Adrenal gland (tissue), 9 donors: ENCODE measurements at regions not wholly inside any gene's neighbourhood (a gene's known extent, or its start where the extent isn't known, plus 50 kb on each side); places are given as distances from the start of the nearest gene placed in this dataset.

Source experiments
- DNase-seq, 7 donors: peaks; one replicate each; pipeline ENCODE4 v3.0.0-alpha.2; 2019 to 2020
- H3K27ac ChIP-seq, 5 donors: fragments of 200-600 bp; sonication (generic) in 4 of 5; 1 replicate in 3 of 5; 2 replicates in 2 of 5; pipeline versions ENCODE4 v1.5.1 to v1.8.0; 2016 to 2020; ENCODE audit warnings: mild to moderate bottlenecking in 1 of 5
- H3K27me3 ChIP-seq: fragments of 200-600 bp; 2 replicates; pipeline ENCODE4 v1.8.0; 2021
- H3K36me3 ChIP-seq, 2 donors: fragments of 200-600 bp; replicated peaks in 1 of 2; 1 replicate in 1 of 2; 2 replicates in 1 of 2; pipeline versions ENCODE4 v1.5.1 to v1.8.0; 2018 to 2022
- H3K4me1 ChIP-seq, 2 donors: fragments of 200-600 bp; replicated peaks in 1 of 2; 1 replicate in 1 of 2; 2 replicates in 1 of 2; pipeline versions ENCODE4 v1.5.1 to v1.8.0; 2018 to 2021
- H3K4me3 ChIP-seq, 4 donors: fragments of 200-600 bp; sonication (generic) in 3 of 4; one replicate each; pipeline ENCODE4 v1.5.1; 2016 to 2018
- H3K9me3 ChIP-seq, 3 donors: fragments of 200-600 bp; sonication (generic) in 1 of 3; replicated peaks in 1 of 3; 1 replicate in 2 of 3; 2 replicates in 1 of 3; pipeline versions ENCODE4 v1.5.1 to v1.8.0; 2016 to 2021
- POLR2A ChIP-seq, 2 donors: fragments of 450-650 bp; IDR thresholded peaks; one replicate each; pipeline ENCODE4 v1.6.1; 2017; ENCODE audit warnings: antibody characterized with exemption in 2 of 2, mild to moderate bottlenecking in 2 of 2, moderate library complexity in 1 of 2
- WGBS, 4 donors: extraction: QIAGEN DNeasy Blood & Tissue Kit in 2 of 4; methylation state at CpG; one replicate each; pipeline versions ENCODE4 v1.1.5 to v1.1.7; 2013 to 2017; 5-methylcytosine and 5-hydroxymethylcytosine counted together
- intact Hi-C, 2 donors: fragments of 100-400 bp; cut with DNase I; formaldehyde crosslinking; loops; one replicate each; pipeline versions ENCODE4 v1.14.1 to v1.15.0; 2022 to 2023
- TF ChIP-seq, protein P1 (sequence below), 6 experiments: fragments of 450-650 bp in 4 of 6; fragments of 200-600 bp in 2 of 6; sonication (generic) in 1 of 6; IDR thresholded peaks; 1 replicate in 5 of 6; 2 replicates in 1 of 6; pipeline versions ENCODE4 v1.5.1 to v1.8.0; 2016 to 2021; ENCODE audit warnings: antibody characterized with exemption in 6 of 6, mild to moderate bottlenecking in 2 of 6, moderate library complexity in 1 of 6
- donor health status: healthy with polysubstance abuse.
- donor health status: Bipolar disorder and iron deficiency.
- donor health status: DM: yes; HTN: yes; CAD: no.
- donor health status: DM: no; HTN: no; CAD: no.
- donor health status: DM: no; HTN: no; CAD: no.

GRCh38 chr1:234670967-234671626, 61.1 kb upstream of the IRF2BP2 start:
- no peaks in the 10 kb centered on the region for H3K9me3 ChIP-seq
- DNase-seq: no peak
- no peaks in the 10 kb centered on the region for H3K27me3 ChIP-seq
- no peak overlapping the region for H3K27ac ChIP-seq
- intact Hi-C loops: no loop called here
- 83 to 91% (median 86%) methylated on average over 10 of the region's 10 CpGs for WGBS, 4 donors
- TF ChIP-seq POLR2A (IDR thresholded peaks at IDR 0.05): no peak
- TF ChIP-seq, protein P1, sequence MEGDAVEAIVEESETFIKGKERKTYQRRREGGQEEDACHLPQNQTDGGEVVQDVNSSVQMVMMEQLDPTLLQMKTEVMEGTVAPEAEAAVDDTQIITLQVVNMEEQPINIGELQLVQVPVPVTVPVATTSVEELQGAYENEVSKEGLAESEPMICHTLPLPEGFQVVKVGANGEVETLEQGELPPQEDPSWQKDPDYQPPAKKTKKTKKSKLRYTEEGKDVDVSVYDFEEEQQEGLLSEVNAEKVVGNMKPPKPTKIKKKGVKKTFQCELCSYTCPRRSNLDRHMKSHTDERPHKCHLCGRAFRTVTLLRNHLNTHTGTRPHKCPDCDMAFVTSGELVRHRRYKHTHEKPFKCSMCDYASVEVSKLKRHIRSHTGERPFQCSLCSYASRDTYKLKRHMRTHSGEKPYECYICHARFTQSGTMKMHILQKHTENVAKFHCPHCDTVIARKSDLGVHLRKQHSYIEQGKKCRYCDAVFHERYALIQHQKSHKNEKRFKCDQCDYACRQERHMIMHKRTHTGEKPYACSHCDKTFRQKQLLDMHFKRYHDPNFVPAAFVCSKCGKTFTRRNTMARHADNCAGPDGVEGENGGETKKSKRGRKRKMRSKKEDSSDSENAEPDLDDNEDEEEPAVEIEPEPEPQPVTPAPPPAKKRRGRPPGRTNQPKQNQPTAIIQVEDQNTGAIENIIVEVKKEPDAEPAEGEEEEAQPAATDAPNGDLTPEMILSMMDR (IDR thresholded peaks at IDR 0.05): no peak
- H3K4me1 ChIP-seq: peaks cover 0 to 10% of the 10 kb centered on the region in 2 donors
- no peak overlapping the region for H3K4me3 ChIP-seq
- no peaks in the 10 kb centered on the region for H3K36me3 ChIP-seq

DNA sequence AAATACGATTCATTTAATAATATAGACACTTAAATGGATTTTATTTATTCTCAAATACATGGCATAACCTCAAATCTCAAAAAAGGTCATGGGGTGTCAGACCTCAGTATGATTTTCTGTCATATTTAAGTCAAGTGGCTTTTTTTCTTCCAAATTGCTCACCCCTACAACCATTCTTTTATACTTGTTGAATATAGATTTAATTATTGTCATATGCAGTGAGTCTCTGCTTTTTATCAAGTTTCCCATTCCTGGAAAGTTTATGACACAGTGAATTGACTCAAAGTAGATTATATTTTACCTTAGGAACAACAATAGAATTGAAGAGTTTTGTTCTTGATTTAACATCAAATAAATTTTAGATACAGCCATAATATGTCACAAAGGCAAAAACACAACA, 59.5 kb upstream of the IRF2BP2 start:
- intact Hi-C loops: no loop called here
- Histone ChIP-seq H3K27me3 (no peaks in the 10 kb centered on the region), H3K27ac (no peak overlapping the region), H3K9me3 (no peaks in the 10 kb centered on the region), H3K36me3 (no peaks in the 10 kb centered on the region), H3K4me1 (peaks cover 4 to 17% of the 10 kb centered on the region in 2 donors), H3K4me3 (no peak overlapping the region)
- no peak for DNase-seq
- TF ChIP-seq, protein P1 (IDR thresholded peaks at IDR 0.05): no peak
- TF ChIP-seq POLR2A (IDR thresholded peaks at IDR 0.05): no peak
- WGBS, 4 donors: 90 to 93% (median 92%) methylated on average over 1 of the region's 1 CpG

- H3K4me1 ChIP-seq: peaks cover 4 to 17% of the 10 kb centered on the region in 2 donors
- no peak for DNase-seq
- WGBS, 4 donors: 88 to 92% (median 91%) methylated on average over 5 of the region's 5 CpGs
- TF ChIP-seq, protein P1 (IDR thresholded peaks at IDR 0.05): no peak
- no peak for TF ChIP-seq POLR2A (IDR thresholded peaks at IDR 0.05)
- intact Hi-C loops: no loop called here
- H3K9me3 ChIP-seq: no peaks in the 10 kb centered on the region
- no peaks in the 10 kb centered on the region for H3K36me3 ChIP-seq
- no peak overlapping the region for H3K27ac ChIP-seq
- H3K27me3 ChIP-seq: no peaks in the 10 kb centered on the region
- H3K4me3 ChIP-seq: no peak overlapping the region
Observed at GRCh38 chr1:234668577-234668955, 58.6 kb upstream of the IRF2BP2 start.

DNA sequence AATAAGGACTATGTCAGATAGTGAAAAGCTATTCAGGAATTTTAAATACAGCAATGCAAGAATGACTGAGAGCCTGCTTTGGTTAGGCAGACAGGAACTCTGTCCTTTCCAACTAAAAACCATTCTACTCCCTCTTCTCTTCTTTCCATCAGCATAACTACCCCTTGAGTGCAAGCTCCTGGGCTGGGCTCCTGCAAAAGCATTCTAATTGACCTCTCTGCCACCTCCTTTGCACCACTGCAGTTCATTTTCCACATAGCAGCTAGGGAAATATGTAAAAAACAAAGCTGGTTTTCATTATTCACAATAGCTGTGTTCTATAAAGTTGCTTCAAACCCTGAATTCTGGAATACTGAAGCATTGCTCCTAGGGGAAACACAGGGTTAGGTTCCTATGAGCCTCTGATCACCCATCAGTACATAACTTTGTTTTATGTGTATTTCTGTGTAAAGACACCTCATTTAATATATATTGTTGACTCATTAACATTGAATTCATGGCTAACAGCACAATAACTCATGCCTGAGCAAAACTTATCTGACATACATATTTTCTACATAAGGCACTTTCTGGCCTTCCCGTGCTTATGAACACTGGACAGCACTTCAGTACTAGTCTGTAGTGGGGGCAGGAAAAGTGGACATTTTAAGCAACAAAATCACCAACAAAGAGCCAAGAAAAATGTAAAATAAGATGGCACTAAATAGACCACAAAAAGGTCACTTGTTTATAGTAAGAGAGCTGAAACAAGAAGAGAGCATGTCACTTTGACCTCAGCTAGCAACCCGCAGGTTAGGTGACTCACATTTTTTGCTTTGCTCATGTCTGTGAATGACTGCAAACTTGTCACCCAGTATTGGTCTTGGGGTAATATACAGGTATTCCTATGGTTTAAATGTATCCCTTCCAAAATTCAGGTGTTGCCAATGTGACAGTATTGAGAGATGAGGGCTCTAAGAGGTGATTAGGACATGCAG, 57.9 kb upstream of the IRF2BP2 start:
- no peaks in the 10 kb centered on the region for H3K9me3 ChIP-seq
- TF ChIP-seq, protein P1 (IDR thresholded peaks at IDR 0.05): no peak
- no peak for TF ChIP-seq POLR2A (IDR thresholded peaks at IDR 0.05)
- DNase-seq: no peak

More for the DNA sequence above, 57.9 kb upstream of the IRF2BP2 start:
- 80 to 85% (median 83%) methylated on average over 2 of the region's 2 CpGs for WGBS, 4 donors
- Histone ChIP-seq H3K4me3 (no peak overlapping the region), H3K4me1 (peaks cover 4 to 17% of the 10 kb centered on the region in 2 donors), H3K36me3 (no peaks in the 10 kb centered on the region), H3K27ac (no peak overlapping the region), H3K27me3 (no peaks in the 10 kb centered on the region)
- intact Hi-C loops: no loop called here
